ENCODE measurements at regions not wholly inside any gene's neighbourhood (a gene's known extent, or its start where the extent isn't known, plus 50 kb on each side); places are given as distances from the start of the nearest gene placed in this dataset.

DNA sequence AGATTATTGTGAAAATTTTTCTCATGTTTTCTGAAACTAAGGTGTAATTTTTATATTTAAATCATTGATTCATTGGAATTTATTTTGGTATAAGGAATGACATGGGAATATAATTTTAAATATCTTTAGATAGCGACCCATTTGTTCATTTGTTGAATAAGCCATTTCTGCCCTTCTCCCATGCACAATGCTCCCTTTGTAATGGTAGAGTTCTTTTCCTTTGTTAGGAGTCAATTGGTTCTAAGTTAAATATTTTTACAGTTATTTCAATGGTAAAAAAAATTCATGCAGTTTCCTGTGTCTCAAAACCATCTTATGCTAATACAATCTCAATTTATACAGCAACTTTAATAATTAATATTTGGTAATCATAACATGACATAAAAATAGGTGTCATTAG lies 218.8 kb upstream of the C11orf87 start:
- TF ChIP-seq, protein P1, sequence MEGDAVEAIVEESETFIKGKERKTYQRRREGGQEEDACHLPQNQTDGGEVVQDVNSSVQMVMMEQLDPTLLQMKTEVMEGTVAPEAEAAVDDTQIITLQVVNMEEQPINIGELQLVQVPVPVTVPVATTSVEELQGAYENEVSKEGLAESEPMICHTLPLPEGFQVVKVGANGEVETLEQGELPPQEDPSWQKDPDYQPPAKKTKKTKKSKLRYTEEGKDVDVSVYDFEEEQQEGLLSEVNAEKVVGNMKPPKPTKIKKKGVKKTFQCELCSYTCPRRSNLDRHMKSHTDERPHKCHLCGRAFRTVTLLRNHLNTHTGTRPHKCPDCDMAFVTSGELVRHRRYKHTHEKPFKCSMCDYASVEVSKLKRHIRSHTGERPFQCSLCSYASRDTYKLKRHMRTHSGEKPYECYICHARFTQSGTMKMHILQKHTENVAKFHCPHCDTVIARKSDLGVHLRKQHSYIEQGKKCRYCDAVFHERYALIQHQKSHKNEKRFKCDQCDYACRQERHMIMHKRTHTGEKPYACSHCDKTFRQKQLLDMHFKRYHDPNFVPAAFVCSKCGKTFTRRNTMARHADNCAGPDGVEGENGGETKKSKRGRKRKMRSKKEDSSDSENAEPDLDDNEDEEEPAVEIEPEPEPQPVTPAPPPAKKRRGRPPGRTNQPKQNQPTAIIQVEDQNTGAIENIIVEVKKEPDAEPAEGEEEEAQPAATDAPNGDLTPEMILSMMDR (IDR thresholded peaks at IDR 0.05; ENCODE audit: borderline replicate concordance, extremely low read depth, low read length, poor library complexity, severe bottlenecking), result no peak
- TF ChIP-seq EZH2 (IDR thresholded peaks at IDR 0.05; ENCODE audit: borderline replicate concordance, low read depth, low read length, severe bottlenecking), result no peak
